GM19240 (cell line): ENCODE measurements at regions not wholly inside any gene's neighbourhood (a gene's known extent, or its start where the extent isn't known, plus 50 kb on each side); places are given as distances from the start of the nearest gene placed in this dataset.
"Not testable (repeated sequence)": the region's sequence is repeated elsewhere in the genome, so short reads cannot be mapped to it uniquely, and the experiment has no call there.

Experiments used
- DNase-seq: peaks from one replicate; pipeline ENCODE4 v3.0.0; 2011; ENCODE audit warnings: low spot score; ENCODE audit not compliant: insufficient read length

DNA sequence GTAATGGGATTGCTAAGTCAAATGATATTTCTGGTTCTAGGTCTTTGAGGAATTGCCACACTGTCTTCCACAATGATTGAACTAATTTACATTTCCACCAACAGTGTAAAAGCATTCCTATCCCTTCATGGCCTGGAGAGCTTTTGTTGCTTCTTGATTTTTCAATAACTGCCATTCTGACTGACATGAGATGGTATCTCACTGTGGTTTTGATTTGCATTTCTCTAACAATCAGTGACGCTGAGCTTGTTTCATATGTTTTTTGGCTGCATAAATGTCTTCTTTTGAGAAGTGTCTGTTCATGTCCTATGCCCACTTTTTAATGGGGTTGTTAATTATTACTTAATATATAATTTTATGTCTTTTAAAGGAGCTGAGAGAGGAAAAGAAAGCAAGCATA, 177.7 kb upstream of the VLDLR start:
- not testable (repeated sequence) for DNase-seq

DNA sequence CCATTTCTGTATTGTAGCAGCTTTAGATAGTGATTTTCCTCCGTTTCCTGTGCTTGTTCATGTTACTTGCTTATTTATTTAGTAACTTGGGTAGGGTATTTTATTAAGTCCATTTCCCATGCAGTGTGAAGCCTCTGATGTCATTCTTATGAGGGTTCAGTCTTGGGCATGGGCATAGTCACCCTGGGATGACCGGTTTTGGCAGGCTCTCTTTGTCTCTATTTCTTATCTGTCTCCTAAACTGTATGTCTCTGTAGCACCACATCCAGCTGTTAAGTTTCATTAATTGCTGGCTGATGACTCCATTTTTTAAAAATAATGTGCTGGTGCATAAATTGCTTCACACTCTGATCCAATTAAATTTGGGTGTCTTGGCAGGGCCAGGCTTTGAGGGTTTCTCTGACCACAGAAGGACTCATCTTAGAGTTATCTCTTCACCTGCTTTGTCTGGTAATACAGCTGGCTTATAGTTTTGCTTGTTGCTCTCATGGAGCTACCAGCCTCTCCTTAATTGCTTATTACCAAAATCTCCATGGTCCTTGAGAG, 173.3 kb upstream of the VLDLR start:
- DNase-seq: no peak

DNA sequence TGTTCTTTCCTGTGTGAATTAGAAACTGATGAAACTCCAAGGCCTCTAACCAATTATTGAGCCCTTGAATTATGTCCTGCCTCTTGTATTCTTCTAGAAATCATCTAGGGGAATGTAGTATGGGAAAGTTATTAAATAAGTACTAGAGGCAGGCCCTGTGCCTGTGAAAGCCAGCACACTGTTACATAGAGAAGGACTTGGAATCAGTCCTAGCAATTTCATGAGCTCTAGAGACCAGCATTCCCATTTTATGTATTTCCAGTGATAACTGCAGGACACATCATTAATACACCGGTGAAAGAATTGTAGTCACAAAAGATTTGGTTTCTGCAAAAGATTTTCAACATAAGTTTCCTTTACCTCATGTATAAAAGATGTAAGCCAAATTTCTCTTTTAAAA, 168.5 kb upstream of the VLDLR start:
- DNase-seq: no peak

DNA sequence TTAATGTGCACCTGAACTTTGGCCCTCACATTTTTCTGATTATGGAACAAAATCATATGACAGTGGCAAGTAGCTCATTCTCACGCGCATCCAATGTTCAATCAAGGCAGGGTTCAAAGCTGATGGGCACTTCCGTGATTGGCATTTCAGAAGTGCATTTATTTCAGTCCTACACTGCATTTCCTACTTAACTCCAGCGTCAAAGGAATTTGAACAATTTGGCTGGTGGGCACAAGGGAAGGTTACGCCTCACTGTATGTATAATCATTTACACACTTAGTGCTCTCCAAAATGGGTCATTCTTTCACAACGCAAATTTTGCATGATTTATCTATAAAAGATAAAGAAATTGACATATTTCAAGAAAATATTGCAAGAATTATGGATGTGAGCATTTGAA, 167.9 kb upstream of the VLDLR start:
- no peak for DNase-seq

DNA sequence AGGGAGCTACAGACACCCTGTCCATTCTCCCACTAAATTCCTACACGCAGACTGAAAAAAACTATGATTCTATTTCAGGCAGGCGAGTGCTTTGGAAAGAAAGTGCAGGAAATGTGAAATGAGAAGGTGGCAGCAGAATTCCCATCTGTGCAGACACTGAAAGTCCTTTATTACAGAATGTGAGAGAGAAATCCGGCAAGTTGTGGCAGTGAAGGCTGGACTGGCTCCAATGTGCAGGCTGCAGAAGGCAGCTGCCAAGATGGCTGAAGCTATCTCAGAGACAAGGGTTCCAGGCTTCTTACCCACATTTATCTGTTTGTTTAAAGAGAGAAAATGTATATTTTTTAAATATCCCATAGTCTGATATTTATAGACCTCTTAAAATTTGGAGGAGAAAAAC, 161.8 kb upstream of the VLDLR start:
- no peak for DNase-seq

DNA sequence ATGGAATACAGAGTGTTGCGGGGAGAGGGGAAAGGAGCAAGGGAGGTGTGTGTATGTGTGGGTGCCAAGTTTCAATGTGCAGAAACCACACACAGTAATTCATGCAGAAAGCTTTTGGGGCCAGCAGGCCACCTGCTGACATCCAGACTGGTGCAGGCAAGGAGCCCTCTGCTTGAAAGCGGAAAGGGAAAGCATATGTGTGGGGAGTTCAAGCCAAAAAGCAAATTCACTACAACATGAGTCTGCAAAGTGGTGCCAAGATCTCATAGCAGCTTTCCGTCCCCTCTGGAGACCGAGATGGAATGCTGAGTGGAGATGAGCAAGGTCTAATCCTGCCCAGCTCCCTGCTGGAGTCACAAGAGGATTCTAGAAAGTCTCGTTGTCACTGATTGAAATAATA, 159.7 kb upstream of the VLDLR start:
- no peak for DNase-seq

DNA sequence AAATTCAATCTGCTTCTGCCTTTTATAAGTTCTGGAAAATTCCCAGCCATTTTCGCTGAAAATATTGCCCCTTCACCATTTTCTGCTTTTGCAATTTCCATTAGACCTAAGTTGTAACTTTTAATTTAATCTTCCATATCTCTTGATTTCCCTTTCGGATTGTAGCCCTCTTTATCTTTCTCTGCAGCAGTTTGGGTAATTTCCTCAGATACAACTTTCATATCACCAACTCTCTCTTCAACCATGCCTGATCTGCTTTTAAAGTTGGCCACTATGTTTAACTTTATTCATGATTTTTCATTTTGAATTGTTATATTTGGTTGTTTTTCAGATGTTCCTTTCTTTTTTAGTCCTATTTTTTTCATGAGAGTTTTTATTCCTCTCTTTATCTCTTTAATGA, 157.0 kb upstream of the VLDLR start:
- DNase-seq: no peak

DNA sequence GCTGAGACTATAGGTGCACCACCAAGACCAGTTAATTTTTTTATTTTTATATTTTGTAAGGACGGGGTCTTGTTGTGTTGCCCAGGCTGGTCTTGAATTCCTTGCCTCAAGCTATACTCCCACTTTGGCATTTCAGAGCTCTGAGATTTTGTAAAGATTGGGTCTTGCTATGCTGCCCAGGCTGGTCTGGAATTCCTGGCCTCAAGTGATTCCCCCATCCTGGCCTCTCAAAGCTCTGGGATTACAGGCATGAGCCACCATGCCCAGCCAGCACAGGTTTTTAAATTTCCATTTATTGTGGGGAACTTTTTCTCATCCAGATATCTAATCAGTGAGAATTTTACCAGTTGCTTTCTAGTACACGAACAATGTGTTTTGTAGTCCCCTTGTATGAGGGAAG, 156.1 kb upstream of the VLDLR start:
- DNase-seq: no peak

DNA sequence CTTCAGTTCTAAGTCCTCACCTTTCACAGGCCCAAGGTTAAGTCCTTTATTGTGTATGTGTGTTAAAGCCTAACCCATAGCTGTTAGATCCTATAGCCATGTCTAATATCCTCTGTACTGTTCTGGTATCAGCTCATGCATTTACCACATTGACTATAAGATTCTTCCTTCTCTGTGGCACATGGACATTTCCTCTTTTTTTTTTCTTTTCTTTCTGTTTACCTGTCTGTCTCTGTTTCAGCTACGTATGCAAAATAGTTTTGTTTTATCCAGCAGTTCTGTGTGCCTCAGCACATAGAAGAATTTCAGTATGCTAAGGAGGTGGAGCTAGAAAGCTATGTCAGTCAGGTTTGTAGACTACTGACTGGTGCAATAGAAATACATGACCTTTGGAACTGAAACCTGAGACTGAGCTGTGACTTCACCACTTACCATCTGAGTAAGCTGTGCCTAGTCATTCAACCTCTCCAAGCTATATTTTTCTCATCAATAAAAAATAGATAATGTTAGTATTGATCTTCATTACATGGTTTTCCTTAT, 155.6 kb upstream of the VLDLR start:
- DNase-seq: peak; percentile 8

DNA sequence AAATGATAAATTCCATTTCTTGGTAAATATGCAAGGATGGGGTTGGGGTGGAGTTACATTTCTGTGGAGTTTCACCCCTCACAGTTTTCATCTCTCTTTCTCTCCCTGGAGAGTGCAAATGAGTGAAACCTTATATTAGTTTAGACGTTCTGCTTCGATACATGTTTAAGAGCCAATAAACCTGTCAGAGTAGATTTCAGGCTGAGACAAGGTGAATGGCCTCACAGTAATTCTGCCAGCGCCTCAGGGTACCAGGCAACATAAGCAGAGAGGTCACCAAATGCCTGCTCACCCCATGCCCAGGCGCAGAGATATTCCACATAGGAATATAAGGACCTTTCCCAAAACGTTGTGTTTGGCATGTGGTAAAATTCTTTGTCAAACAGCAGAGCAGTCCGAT, 154.9 kb upstream of the VLDLR start:
- no peak for DNase-seq

DNA sequence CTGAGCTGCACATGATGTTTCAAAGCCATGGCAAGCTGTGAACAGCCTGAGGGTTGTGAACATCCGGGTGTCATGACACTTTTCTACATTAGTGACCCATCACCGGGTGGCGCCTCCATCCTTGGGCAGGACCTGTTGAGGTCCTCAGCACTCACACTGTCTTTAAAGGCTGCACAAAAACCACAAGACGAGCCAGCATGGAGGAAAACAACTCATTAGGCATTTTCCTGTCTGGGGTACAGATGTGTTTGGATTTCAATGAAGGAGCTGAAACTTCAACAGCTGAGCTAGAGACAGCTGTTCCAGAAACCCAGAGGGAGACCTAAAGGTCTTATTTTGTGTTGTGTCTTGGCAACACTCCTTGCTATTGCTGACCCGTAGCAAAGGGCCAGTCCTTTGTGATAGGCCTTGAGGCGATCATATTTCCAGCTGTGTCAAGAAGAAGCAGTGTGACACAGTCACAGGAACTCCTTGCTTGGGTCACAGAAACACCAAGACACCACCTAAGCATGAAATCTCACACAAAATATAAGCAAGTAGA, 151.8 kb upstream of the VLDLR start:
- no peak for DNase-seq

DNA sequence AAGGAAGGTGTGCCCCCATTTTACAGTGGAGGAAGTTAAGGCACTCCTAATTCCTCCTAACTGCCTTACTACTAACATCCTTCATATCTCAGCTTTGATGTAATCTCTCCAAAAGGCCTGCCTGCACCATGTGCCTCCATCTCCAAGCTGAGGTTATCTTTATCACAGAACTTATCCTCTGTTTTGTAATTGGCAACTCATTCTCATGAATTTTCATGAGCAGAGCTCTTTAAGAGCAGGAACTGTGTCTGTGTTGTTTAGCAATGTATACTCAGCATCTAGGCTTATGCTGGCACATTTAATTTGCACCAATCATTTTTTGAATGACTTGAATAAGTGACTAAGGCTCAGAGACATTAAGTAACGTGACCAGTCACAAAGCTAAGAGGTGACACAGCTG, 147.9 kb upstream of the VLDLR start:
- DNase-seq: no peak

DNA sequence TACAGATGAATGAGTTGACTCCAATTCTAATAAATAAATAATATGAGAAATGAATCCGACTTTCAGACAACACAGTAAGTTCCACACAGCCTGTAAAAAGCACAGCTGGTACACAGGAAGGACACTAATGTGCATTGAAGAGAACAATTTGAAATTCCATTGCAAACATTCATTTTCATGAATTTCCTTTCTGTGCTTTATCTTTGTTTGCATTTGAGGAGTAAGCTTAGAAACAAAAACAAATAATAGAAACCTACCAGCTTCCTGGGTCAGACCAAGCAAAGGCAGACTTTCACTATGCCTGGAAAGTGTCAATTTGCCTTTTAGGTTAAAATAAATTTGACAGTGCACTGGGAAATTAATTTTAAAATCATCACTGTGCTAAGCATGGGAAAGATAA, 143.8 kb upstream of the VLDLR start:
- no peak for DNase-seq

DNA sequence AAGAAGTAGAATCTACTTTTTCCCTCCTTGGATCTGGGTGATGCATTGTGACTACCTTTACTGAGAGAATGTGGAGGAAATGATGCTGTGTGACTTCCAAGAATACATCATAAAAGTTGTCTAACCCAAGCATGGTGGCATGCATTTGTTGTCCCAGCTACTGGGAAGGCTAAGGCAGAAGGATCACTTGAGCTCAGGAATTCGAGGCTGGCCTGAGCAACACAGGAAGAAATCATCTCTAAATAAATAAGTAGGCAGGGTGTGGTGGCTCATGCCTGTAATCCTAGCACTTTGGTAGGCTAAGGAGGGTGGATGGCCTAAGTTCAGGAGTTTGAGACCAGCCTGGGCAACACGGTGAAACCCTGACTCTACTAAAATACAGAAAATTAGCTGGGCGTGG, 143.2 kb upstream of the VLDLR start:
- DNase-seq: no peak

DNA sequence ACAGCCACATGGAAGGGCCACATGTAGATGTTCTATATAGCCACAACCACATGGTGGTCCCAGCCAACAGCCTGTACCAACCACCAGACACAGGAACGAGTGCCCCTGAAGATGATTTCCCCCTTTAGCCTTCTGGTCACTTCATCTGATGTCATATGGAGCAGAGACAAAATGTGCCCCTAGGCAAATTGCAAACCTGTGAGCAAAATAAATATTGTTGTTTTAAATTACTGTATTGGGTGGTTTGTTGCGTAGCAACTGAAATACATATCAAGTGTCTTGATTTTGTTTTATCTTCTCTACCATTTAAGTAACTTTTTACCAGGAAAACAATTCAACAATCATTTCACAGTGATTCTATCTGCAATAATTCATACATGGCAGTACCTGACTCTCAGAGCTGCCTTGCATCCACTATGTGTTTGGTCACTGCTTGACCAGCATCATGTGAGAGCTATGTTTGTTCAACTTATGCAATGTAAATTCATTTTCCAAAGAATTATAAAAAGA, 142.5 kb upstream of the VLDLR start:
- DNase-seq: no peak

DNA sequence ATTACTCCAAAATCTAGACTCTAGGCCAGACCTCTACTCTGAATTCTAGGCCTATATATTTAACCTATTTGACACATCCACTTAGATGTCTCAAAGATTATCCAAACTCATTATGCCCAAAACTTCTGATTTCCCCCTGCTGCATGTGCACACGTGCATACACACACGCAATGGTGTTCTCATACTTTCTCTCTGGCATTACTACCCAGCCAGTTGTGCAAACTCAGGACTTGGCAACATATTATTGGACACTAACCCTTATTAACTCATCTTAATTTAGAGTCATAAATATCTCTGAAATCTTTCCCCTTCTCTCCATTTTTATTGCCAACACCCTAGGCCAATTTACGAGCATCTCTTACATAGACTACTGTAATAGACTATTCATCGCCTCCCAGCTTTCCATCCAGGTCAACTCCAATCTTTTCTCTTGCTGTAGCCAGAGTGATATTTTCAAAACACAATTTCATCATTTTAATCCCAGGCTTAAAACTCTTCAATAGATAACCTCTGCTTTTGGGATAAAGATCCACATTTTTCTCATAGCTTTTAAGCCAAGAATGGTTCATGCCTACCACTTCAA, 141.2 kb upstream of the VLDLR start:
- no peak for DNase-seq

DNA sequence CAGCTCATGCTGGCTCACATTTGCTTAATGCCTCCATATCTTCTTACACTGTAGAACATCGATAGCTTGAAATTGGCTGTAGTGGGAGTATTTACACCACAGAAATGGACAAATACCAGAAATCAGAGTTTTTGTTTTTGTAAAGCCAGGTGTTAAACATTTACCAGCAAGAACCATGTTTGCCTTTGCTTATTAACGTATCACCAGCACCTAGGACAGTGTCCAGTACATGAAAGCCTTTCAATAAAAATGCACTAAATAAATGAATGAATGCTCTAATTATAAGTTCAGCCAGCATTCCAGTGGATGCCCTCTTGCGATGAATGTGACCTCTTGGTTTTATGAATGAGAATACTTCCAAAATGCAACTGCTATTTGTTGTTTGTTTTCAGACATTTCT, 140.4 kb upstream of the VLDLR start:
- DNase-seq: no peak

DNA sequence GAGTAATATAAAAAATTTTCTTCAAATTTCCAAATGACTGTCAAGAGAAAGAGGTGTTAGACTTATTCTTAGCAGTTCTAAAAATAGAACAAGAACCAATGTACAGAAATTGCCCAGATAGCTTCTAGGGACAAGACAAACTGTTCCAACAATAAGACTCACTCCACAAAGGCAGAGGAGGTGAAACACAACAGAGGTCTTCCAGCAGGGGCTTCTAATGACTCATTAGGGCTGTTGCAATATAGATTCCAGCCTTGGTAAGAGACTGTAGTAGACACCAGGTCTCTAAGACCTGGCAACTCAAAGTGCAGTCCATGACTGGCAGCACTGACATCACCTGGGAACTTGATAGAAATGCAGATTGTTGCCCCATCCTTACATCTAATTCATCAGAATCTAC, 134.6 kb upstream of the VLDLR start:
- no peak for DNase-seq

DNA sequence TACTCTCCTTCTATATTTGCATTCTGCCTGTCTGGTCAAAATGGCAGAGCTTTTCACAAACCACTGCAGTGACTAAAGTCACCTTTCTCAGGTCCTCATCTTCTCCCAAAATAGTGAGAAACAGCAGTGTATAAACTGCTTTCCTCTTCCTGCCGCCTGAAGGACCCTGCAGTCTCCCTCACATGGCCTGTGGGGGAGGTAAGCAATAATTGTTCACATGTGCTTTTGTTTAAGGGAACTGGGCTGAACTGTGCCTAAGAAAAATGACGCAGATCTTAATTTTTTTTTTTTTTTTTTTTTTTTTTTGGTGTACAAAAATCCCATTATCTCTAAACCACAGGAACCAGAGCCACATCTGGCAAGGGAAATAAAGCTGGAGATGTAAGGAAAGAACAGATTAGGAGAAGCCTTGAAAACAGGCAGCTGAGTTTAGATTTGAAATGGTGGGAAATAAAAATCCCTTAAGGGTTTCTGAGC, 131.7 kb upstream of the VLDLR start:
- DNase-seq: no peak

DNA sequence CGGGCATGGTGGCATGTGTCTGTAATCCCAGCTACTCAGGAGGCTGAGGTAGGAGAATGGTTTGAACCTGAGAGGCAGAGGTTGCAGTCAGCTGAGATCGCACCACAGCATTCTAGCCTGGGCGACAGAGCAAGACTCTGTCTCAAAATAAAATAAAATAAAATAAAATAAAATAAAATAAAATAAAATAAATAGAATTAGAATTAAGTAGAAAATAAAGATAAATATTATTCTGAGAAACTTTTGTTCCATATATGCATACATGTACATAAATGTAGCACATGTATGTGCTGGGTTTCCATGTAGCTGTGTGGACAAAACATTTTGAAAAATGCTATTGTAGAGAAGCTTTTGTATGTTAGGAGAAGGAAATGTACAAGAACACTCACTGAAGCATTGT, 129.4 kb upstream of the VLDLR start:
- no peak for DNase-seq

DNA sequence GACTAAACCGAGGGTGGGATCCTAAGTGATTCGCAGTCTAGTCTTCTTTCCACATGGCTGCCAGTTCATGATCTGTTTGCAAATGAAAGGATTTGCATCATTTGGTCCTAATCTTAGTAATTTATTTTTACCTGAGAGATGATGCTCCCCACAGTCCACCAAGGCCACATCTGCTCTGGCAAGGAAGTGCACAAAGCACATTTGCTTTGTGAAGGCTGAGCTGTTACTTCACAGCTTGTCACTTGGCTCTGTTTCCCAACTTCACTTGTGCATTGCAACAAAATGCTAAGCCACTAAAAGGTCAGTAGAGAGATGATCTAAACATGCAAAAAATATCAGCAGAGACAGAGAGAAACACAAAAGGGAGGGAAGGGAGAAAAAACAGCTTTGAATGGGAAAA, 128.5 kb upstream of the VLDLR start:
- DNase-seq: no peak

DNA sequence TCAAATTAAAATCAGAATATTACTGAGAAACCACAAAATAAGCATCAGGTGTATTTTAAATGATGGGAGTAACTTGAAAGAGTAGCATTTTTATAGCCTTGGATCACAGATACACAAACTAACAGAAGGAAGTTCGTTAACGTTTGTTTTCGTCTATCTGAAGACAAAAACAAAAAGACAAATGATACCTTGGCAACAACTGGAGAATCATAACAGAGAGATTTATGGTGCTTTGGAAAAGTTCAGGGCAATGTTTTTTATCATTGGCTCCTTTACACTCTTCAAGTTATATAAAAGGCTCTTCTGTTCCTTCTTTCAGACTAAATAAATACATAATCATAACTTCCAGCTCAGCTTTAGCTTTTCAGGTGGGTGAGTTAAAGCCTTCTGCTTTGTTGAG, 128.1 kb upstream of the VLDLR start:
- no peak for DNase-seq

DNA sequence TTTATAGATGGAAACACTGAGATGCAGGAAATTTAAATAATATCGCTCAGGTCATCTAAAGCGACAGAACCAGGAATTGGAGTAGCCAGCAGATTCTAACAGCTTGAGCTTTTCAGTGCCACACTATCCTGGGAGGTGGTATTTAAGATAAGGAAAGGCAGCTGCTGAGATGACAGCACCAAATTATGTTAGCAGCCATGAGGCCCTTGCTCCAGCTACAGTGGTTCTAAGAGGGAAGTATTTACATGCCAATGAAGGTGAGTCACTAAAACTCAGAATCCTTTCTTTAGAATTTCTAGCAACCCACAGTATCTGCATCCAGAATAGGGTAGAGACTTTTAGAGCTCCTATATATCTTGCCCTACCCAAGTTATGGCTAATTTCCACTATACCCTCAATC, 127.0 kb upstream of the VLDLR start:
- no peak for DNase-seq
